ENCODE measurements at regions not wholly inside any gene's neighbourhood (a gene's known extent, or its start where the extent isn't known, plus 50 kb on each side); places are given as distances from the start of the nearest gene placed in this dataset.

- Mint-ChIP-seq H3K4me3 (no peak overlapping the region), H3K4me1 (no peaks in the 10 kb centered on the region), H3K36me3 (no peaks in the 10 kb centered on the region), H3K9me3 (ENCODE audit: low read depth) (no peaks in the 10 kb centered on the region), H3K27ac (no peak overlapping the region), H3K27me3 (no peaks in the 10 kb centered on the region)
- DNase-seq: no peak
- CTCF ChIA-PET: no interaction called here
- ATAC-seq: no peak
Measured at GRCh38 chr3:168914662-168915061, 748.9 kb downstream of the MECOM start.

- no peak for ATAC-seq
- CTCF ChIA-PET: no interaction called here
- H3K27ac Mint-ChIP-seq: no peak overlapping the region
- H3K9me3 Mint-ChIP-seq (ENCODE audit: low read depth): peaks cover 4% of the 10 kb centered on the region
- DNase-seq: no peak
- no peaks in the 10 kb centered on the region for H3K4me1 Mint-ChIP-seq
- H3K27me3 Mint-ChIP-seq: no peaks in the 10 kb centered on the region
- H3K36me3 Mint-ChIP-seq: no peaks in the 10 kb centered on the region
- H3K4me3 Mint-ChIP-seq: no peak overlapping the region
Measured at GRCh38 chr3:168909260-168909659, 754.3 kb downstream of the MECOM start.

DNA sequence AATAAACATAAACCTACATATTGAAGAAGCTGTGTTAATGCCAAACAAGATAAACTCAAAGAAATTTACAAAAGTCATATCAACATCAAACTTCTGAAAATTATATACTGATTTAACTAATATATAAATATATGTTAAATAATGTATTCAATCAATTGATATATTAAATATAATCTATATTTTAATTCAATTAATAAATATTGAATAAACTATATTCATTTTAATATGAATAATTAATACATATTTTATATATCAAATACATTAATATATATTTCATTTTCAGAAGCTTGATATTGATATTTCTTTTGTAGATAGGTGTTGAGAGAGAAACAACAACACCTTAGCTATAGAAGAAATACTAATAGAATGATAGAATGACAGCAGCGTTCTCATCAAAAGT, 768.1 kb downstream of the MECOM start:
- ATAC-seq: no peak
- DNase-seq: no peak
- no peak overlapping the region for H3K27ac Mint-ChIP-seq
- CTCF ChIA-PET: no interaction called here
- no peaks in the 10 kb centered on the region for H3K4me1 Mint-ChIP-seq
- peaks cover 3% of the 10 kb centered on the region for H3K9me3 Mint-ChIP-seq (ENCODE audit: low read depth)
- H3K36me3 Mint-ChIP-seq: no peaks in the 10 kb centered on the region
- H3K4me3 Mint-ChIP-seq: no peak overlapping the region
- no peaks in the 10 kb centered on the region for H3K27me3 Mint-ChIP-seq

- H3K9me3 Mint-ChIP-seq (ENCODE audit: low read depth): peaks cover 3% of the 10 kb centered on the region
- no peaks in the 10 kb centered on the region for H3K27me3 Mint-ChIP-seq
- H3K27ac Mint-ChIP-seq: no peak overlapping the region
- no peaks in the 10 kb centered on the region for H3K4me1 Mint-ChIP-seq
- ATAC-seq (no peak), DNase-seq (no peak)
- H3K36me3 Mint-ChIP-seq: no peaks in the 10 kb centered on the region
- H3K4me3 Mint-ChIP-seq: no peak overlapping the region
- CTCF ChIA-PET: no interaction called here
Measured at GRCh38 chr3:168894214-168894613, 769.3 kb downstream of the MECOM start.

DNA sequence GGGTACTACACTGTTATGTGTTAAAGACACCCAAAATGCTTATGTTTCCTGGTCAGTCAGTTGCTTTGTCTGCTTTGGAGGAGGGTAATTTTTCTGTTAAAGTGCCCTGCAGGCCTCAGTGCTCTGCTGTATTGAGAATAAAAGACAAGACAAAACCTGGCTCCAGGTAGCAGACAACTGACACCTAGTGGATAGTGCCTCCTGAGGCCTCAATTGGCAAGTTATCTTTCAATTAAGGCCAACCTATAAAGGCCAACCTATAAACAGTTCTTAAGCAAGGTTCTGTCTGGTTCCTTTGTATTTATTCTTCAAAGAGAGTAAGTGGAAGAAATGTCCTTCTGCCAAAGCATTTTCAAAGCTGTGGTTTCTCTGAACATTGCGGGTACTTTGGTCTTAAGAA, 773.8 kb downstream of the MECOM start:
- no peak overlapping the region for H3K27ac Mint-ChIP-seq
- no peaks in the 10 kb centered on the region for H3K9me3 Mint-ChIP-seq (ENCODE audit: low read depth)
- CTCF ChIA-PET: no interaction called here
- H3K4me1 Mint-ChIP-seq: no peaks in the 10 kb centered on the region
- ATAC-seq: no peak
- H3K27me3 Mint-ChIP-seq: no peaks in the 10 kb centered on the region
- no peak for DNase-seq
- H3K36me3 Mint-ChIP-seq: no peaks in the 10 kb centered on the region
- no peak overlapping the region for H3K4me3 Mint-ChIP-seq

DNA sequence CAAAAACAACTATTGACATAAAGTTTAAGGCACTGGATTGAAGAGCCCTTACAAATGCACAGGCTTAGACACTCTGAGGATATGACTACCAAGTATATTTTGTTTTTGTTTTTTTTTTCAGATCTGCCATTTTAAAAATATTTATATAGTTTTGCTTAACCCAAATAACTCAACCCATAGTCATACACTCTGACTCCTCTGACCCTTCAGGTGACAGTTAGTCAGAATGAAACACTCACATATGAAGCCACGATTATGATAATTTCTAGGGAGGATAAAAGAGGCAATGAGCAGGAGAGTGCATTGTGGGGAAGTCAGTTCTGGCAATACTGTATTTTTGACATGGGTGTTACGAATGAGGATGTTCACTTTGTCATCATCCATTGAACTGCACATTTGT, 774.7 kb downstream of the MECOM start:
- Mint-ChIP-seq H3K9me3 (ENCODE audit: low read depth) (no peaks in the 10 kb centered on the region), H3K27me3 (no peaks in the 10 kb centered on the region), H3K27ac (no peak overlapping the region), H3K4me1 (no peaks in the 10 kb centered on the region), H3K36me3 (no peaks in the 10 kb centered on the region), H3K4me3 (no peak overlapping the region)
- CTCF ChIA-PET: no interaction called here
- DNase-seq: no peak
- ATAC-seq: no peak

- Mint-ChIP-seq H3K27ac (no peak overlapping the region), H3K9me3 (ENCODE audit: low read depth) (no peaks in the 10 kb centered on the region), H3K27me3 (no peaks in the 10 kb centered on the region), H3K4me1 (no peaks in the 10 kb centered on the region), H3K4me3 (no peak overlapping the region), H3K36me3 (no peaks in the 10 kb centered on the region)
- CTCF ChIA-PET: no interaction called here
- ATAC-seq: no peak
- DNase-seq: no peak
Measured at GRCh38 chr3:168885028-168885427, 778.5 kb downstream of the MECOM start.

- no peaks in the 10 kb centered on the region for H3K27me3 Mint-ChIP-seq
- no peaks in the 10 kb centered on the region for H3K9me3 Mint-ChIP-seq (ENCODE audit: low read depth)
- H3K27ac Mint-ChIP-seq: no peak overlapping the region
- H3K36me3 Mint-ChIP-seq: no peaks in the 10 kb centered on the region
- ATAC-seq (no peak), DNase-seq (no peak)
- no peaks in the 10 kb centered on the region for H3K4me1 Mint-ChIP-seq
- no peak overlapping the region for H3K4me3 Mint-ChIP-seq
- CTCF ChIA-PET: interaction anchor here (2.3 kb wide), 1 partner anchor 20 kb away, joined by 5 read pairs; no protein-coding TSS in a partner anchor
Measured at GRCh38 chr3:168884353-168884903, 779.1 kb downstream of the MECOM start.

GRCh38 chr3:168883145-168883544, 780.4 kb downstream of the MECOM start:
- CTCF ChIA-PET: interaction anchor here (2.3 kb wide), 1 partner anchor 18 kb away, joined by 5 read pairs; no protein-coding TSS in a partner anchor
- Mint-ChIP-seq H3K27me3 (no peaks in the 10 kb centered on the region), H3K27ac (no peak overlapping the region), H3K4me1 (no peaks in the 10 kb centered on the region), H3K36me3 (no peaks in the 10 kb centered on the region), H3K4me3 (no peak overlapping the region), H3K9me3 (ENCODE audit: low read depth) (no peaks in the 10 kb centered on the region)
- no peak for DNase-seq
- ATAC-seq: no peak

- no peaks in the 10 kb centered on the region for H3K4me1 Mint-ChIP-seq
- no peak overlapping the region for H3K27ac Mint-ChIP-seq
- no peaks in the 10 kb centered on the region for H3K36me3 Mint-ChIP-seq
- H3K27me3 Mint-ChIP-seq: no peaks in the 10 kb centered on the region
- H3K4me3 Mint-ChIP-seq: no peak overlapping the region
- DNase-seq (no peak), ATAC-seq (no peak)
- CTCF ChIA-PET: no interaction called here
- H3K9me3 Mint-ChIP-seq (ENCODE audit: low read depth): no peaks in the 10 kb centered on the region
Measured at GRCh38 chr3:168881804-168882203, 781.7 kb downstream of the MECOM start.

GRCh38 chr3:168878655-168879054, 782.9 kb upstream of the GOLIM4 start:
- no peaks in the 10 kb centered on the region for H3K9me3 Mint-ChIP-seq (ENCODE audit: low read depth)
- CTCF ChIA-PET: no interaction called here

GRCh38 chr3:168877899-168878298, 782.2 kb upstream of the GOLIM4 start:
- CTCF ChIA-PET: no interaction called here
- ATAC-seq: no peak
- H3K4me3 Mint-ChIP-seq: no peak overlapping the region
- no peak for DNase-seq
- no peaks in the 10 kb centered on the region for H3K4me1 Mint-ChIP-seq
- no peaks in the 10 kb centered on the region for H3K9me3 Mint-ChIP-seq (ENCODE audit: low read depth)
- H3K36me3 Mint-ChIP-seq: no peaks in the 10 kb centered on the region
- no peak overlapping the region for H3K27ac Mint-ChIP-seq
- no peaks in the 10 kb centered on the region for H3K27me3 Mint-ChIP-seq

More at GRCh38 chr3:168878655-168879054, 782.9 kb upstream of the GOLIM4 start:
- ATAC-seq: no peak
- Mint-ChIP-seq H3K36me3 (no peaks in the 10 kb centered on the region), H3K4me1 (no peaks in the 10 kb centered on the region), H3K27me3 (no peaks in the 10 kb centered on the region), H3K27ac (no peak overlapping the region), H3K4me3 (no peak overlapping the region)
- DNase-seq: no peak

GRCh38 chr3:168876346-168877035, 780.8 kb upstream of the GOLIM4 start:
- Mint-ChIP-seq H3K36me3 (no peaks in the 10 kb centered on the region), H3K4me1 (no peaks in the 10 kb centered on the region), H3K9me3 (ENCODE audit: low read depth) (no peaks in the 10 kb centered on the region), H3K4me3 (no peak overlapping the region), H3K27me3 (no peaks in the 10 kb centered on the region), H3K27ac (no peak overlapping the region)
- CTCF ChIA-PET: interaction anchor here (1.6 kb wide), 1 partner anchor 12 kb away, joined by 3 read pairs; no protein-coding TSS in a partner anchor
- ATAC-seq: no peak
- no peak for DNase-seq

DNA sequence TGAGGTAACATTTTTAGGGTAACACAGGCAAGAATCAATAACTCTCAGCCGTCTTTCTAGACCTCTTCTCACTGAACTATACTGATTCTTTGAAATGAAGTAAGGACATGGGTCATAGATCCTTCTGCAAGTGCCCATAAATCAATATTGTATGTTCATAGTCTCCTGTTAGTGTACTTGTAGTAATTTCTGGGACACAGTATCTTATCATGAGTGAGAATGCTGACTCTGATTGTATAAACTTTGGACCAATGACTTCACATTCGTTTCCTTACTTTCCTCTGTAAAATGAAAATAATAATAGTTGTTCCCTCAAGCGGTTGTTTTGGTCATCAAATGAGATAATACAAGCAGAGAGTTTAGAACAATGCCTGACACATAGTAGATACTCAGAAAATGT, 777.1 kb upstream of the GOLIM4 start:
- no peak overlapping the region for H3K27ac Mint-ChIP-seq
- ATAC-seq (no peak), DNase-seq (no peak)
- H3K27me3 Mint-ChIP-seq: no peaks in the 10 kb centered on the region
- no peaks in the 10 kb centered on the region for H3K9me3 Mint-ChIP-seq (ENCODE audit: low read depth)
- CTCF ChIA-PET: no interaction called here
- no peak overlapping the region for H3K4me3 Mint-ChIP-seq
- H3K4me1 Mint-ChIP-seq: no peaks in the 10 kb centered on the region
- no peaks in the 10 kb centered on the region for H3K36me3 Mint-ChIP-seq
